GM21717 (cell line): ENCODE measurements at regions not wholly inside any gene's neighbourhood (a gene's known extent, or its start where the extent isn't known, plus 50 kb on each side); places are given as distances from the start of the nearest gene placed in this dataset.

ENCODE experiments used
- ATAC-seq: cut with Tn5 transposase; IDR thresholded peaks from one replicate; pipeline ENCODE4 v1.9.1; 2021; ENCODE audit warnings: mild to moderate bottlenecking, moderate library complexity; ENCODE audit not compliant: unreplicated experiment

GRCh38 chr3:139197251-139197650, 146.6 kb upstream of the MRPS22 start:
- ATAC-seq, result no peak

GRCh38 chr3:139198186-139198585, 145.6 kb upstream of the MRPS22 start:
- ATAC-seq, result no peak

- ATAC-seq, result no peak
These were observed 144.9 kb upstream of the MRPS22 start for GRCh38 chr3:139198929-139199328.

- ATAC-seq, result no peak
These were observed 144.3 kb upstream of the MRPS22 start for GRCh38 chr3:139199421-139200010.

GRCh38 chr3:139201446-139202225, 142.2 kb upstream of the MRPS22 start:
- ATAC-seq, result peak; percentile 58

GRCh38 chr3:139202226-139202958, 141.4 kb upstream of the MRPS22 start:
- peak; percentile 77 for ATAC-seq

GRCh38 chr3:139202959-139203349, 140.9 kb upstream of the MRPS22 start:
- ATAC-seq, result no peak

- no peak for ATAC-seq
These were observed 140.1 kb upstream of the MRPS22 start for GRCh38 chr3:139203752-139204151.

GRCh38 chr3:139204728-139205127, 139.1 kb upstream of the MRPS22 start:
- no peak for ATAC-seq

GRCh38 chr3:139213936-139214335, 129.9 kb upstream of the MRPS22 start:
- ATAC-seq, result no peak

- no peak for ATAC-seq
These were observed 126.9 kb upstream of the MRPS22 start for GRCh38 chr3:139216958-139217357.

GRCh38 chr3:139217633-139218032, 126.2 kb upstream of the MRPS22 start:
- no peak for ATAC-seq

GRCh38 chr3:139218046-139218445, 125.8 kb upstream of the MRPS22 start:
- ATAC-seq, result no peak

GRCh38 chr3:139219463-139219862, 124.4 kb upstream of the MRPS22 start:
- ATAC-seq, result no peak

- ATAC-seq, result no peak
These were observed 121.6 kb upstream of the MRPS22 start for GRCh38 chr3:139222100-139222657.

GRCh38 chr3:139225548-139225947, 118.3 kb upstream of the MRPS22 start:
- no peak for ATAC-seq

GRCh38 chr3:139226731-139227130, 117.1 kb upstream of the MRPS22 start:
- no peak for ATAC-seq

- no peak for ATAC-seq
These were observed 116.7 kb upstream of the MRPS22 start for GRCh38 chr3:139227165-139227564.

GRCh38 chr3:139227827-139228226, 116.0 kb upstream of the MRPS22 start:
- no peak for ATAC-seq

- no peak for ATAC-seq
These were observed 113.4 kb upstream of the MRPS22 start for GRCh38 chr3:139230391-139230790.

GRCh38 chr3:139231555-139232281, 112.1 kb upstream of the MRPS22 start:
- no peak for ATAC-seq
